Hematopoietic multipotent progenitor cell treated with erythropoietin and hydrocortisone succinate and interleukin-3 and kit ligand, for 8 days (in vitro differentiated cells): ENCODE measurements at regions not wholly inside any gene's neighbourhood (a gene's known extent, or its start where the extent isn't known, plus 50 kb on each side); places are given as distances from the start of the nearest gene placed in this dataset.

ENCODE experiments used
- DNase-seq: peaks from one replicate; pipeline ENCODE4 v3.0.0-alpha.2; 2015

GRCh38 chrX:15914486-15914885, 59.9 kb upstream of the AP1S2 start:
- no peak for DNase-seq

GRCh38 chrX:15913146-15913545, 58.5 kb upstream of the AP1S2 start:
- DNase-seq = no peak

- DNase-seq = peak; percentile 38
Observed at GRCh38 chrX:15911734-15912550, 57.3 kb upstream of the AP1S2 start.

- DNase-seq = no peak
Observed at GRCh38 chrX:15909605-15910004, 55.0 kb upstream of the AP1S2 start.

- DNase-seq = no peak
Observed at GRCh38 chrX:15908603-15909290, 54.1 kb upstream of the AP1S2 start.

GRCh38 chrX:15906041-15906943, 51.7 kb upstream of the AP1S2 start:
- DNase-seq = no peak
